Muscle layer of duodenum (tissue), 2 donors: ENCODE measurements at regions not wholly inside any gene's neighbourhood (a gene's known extent, or its start where the extent isn't known, plus 50 kb on each side); places are given as distances from the start of the nearest gene placed in this dataset.

Experiments
- H3K27ac ChIP-seq: one replicate; pipeline ENCODE4 v1.7.0; 2013; ENCODE audit warnings: mild to moderate bottlenecking, low read length
- H3K27me3 ChIP-seq: one replicate; pipeline ENCODE4 v1.7.0; 2013; ENCODE audit warnings: low read depth, mild to moderate bottlenecking, control low read depth, low read length
- H3K36me3 ChIP-seq, 2 donors: one replicate each; pipeline ENCODE4 v1.7.0; 2013; ENCODE audit warnings: low read length in 2 of 2, control low read depth in 1 of 2, mild to moderate bottlenecking in 1 of 2; ENCODE audit not compliant: insufficient read depth in 2 of 2, control insufficient read depth in 1 of 2
- H3K4me1 ChIP-seq, 2 donors: one replicate each; pipeline ENCODE4 v1.7.0; 2013; ENCODE audit warnings: low read length in 2 of 2, mild to moderate bottlenecking in 2 of 2, control low read depth in 1 of 2, moderate library complexity in 1 of 2; ENCODE audit not compliant: insufficient read depth in 2 of 2, control insufficient read depth in 1 of 2
- H3K4me3 ChIP-seq, 2 donors: one replicate each; pipeline ENCODE4 v1.7.0; 2013; ENCODE audit warnings: low read length in 2 of 2, low read depth in 1 of 2, mild to moderate bottlenecking in 1 of 2
- H3K9me3 ChIP-seq, 2 donors: one replicate each; pipeline ENCODE4 v1.7.0; 2013; ENCODE audit warnings: low read length in 2 of 2, control low read depth in 1 of 2, mild to moderate bottlenecking in 1 of 2; ENCODE audit not compliant: control insufficient read depth in 1 of 2
- donor health status: healthy.

- Histone ChIP-seq H3K4me3 (no peak overlapping the region), H3K27ac (no peak overlapping the region), H3K9me3 (peaks cover 0 to 4% of the 10 kb centered on the region in 2 donors), H3K4me1 (no peaks in the 10 kb centered on the region), H3K27me3 (no peaks in the 10 kb centered on the region), H3K36me3 (no peaks in the 10 kb centered on the region)
Observed at GRCh38 chr3:165476399-165477060, 280.3 kb upstream of the SLITRK3 start.

DNA sequence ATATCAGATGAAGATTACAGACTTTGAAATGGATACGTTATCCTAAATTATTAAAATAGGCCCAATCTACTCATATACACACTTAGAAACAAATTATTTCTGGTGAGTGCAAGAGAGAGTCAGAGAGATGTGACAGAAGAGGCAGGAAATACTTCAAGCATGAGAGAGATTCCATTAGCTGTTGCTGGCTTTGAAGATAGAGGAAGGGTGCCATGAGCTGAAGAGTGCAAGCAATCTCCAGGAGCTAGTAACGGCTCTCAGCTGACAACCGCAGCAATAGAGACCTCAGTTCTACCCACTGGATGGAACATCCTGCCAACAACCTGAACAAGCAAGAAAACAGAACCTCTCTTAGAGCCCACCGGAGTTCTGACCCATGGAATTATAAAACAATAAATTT is 270.7 kb upstream of the SLITRK3 start:
- H3K9me3 ChIP-seq: peaks cover 0 to 7% of the 10 kb centered on the region in 2 donors
- H3K4me1 ChIP-seq: peaks cover 0 to 3% of the 10 kb centered on the region in 2 donors
- H3K36me3 ChIP-seq: no peaks in the 10 kb centered on the region
- H3K27ac ChIP-seq: no peak overlapping the region
- H3K27me3 ChIP-seq: no peaks in the 10 kb centered on the region
- H3K4me3 ChIP-seq: no peak overlapping the region

GRCh38 chr3:165464736-165465135 is 268.6 kb upstream of the SLITRK3 start:
- no peaks in the 10 kb centered on the region for H3K36me3 ChIP-seq
- peaks cover 0 to 3% of the 10 kb centered on the region in 2 donors for H3K4me1 ChIP-seq
- no peaks in the 10 kb centered on the region for H3K27me3 ChIP-seq
- no peak overlapping the region for H3K4me3 ChIP-seq
- no peak overlapping the region for H3K27ac ChIP-seq
- H3K9me3 ChIP-seq: no peaks in the 10 kb centered on the region

DNA sequence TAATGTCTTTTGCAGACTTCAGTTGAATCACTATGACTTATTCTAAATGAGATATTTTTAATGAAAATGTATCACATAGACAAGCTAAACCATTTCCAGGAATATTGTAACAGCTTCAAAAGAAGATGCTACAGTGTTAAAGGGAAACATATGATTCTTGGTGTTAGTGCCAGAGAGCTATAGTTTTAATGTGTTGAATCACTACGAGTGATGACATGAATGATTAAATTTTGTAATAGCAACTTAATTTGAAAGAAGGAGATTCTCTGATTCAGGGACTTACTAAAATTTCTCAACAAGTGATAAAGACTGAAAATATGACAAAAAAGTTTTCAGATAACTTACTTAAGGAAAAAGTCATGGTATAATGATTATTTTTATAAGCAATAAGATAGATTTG is 267.3 kb upstream of the SLITRK3 start:
- no peak overlapping the region for H3K4me3 ChIP-seq
- no peaks in the 10 kb centered on the region for H3K36me3 ChIP-seq
- H3K9me3 ChIP-seq: no peaks in the 10 kb centered on the region
- H3K27ac ChIP-seq: no peak overlapping the region
- H3K27me3 ChIP-seq: no peaks in the 10 kb centered on the region
- peaks cover 0 to 3% of the 10 kb centered on the region in 2 donors for H3K4me1 ChIP-seq

GRCh38 chr3:165462636-165463334 is 266.6 kb upstream of the SLITRK3 start:
- no peak overlapping the region for H3K4me3 ChIP-seq
- H3K36me3 ChIP-seq: no peaks in the 10 kb centered on the region
- H3K27ac ChIP-seq: no peak overlapping the region
- no peaks in the 10 kb centered on the region for H3K27me3 ChIP-seq
- peaks cover 0 to 3% of the 10 kb centered on the region in 2 donors for H3K4me1 ChIP-seq
- no peaks in the 10 kb centered on the region for H3K9me3 ChIP-seq

DNA sequence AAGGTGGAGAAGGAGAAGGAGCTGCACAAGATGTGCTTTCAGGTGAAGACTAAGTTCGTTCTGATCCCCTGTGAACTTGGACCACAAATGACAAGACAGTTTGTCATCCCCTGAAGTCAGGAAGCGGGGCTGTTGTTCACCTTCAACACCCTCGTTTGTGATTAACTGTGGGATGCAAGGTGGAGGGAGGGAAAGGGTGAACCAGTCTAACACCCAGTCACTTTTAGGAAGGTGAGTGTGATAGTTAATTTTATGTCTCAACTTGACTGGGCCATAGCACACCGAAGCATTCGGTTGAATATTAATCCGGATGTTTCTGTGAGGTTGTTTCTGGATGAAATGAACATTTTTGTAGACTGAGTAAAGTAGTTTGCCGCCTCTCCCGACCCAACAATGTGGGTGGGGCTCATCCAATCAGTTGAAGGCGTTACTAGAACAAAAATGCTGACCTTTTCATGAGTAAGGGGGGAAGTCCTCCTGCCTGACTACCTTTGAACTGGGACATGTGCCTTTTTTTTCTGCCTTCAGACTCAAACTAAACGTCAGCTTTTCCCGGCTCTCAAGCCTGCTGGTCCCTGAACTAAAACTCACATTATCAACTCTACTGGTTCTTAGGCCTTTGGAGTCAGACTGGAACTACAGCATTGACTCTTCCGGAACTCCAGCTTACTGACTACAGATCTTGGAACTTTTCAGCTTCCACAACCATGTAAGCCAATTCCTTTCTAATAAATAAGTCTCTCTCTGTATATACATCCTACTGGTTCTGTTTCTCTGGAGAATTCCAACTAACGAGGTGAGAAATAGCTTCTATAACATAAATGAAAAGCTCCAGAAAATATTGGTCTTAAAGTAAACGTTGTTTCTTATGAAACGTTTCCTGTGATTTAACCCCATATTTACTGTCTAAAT is 264.0 kb upstream of the SLITRK3 start:
- no peak overlapping the region for H3K27ac ChIP-seq
- no peaks in the 10 kb centered on the region for H3K36me3 ChIP-seq
- no peak overlapping the region for H3K4me3 ChIP-seq
- no peaks in the 10 kb centered on the region for H3K9me3 ChIP-seq
- no peaks in the 10 kb centered on the region for H3K27me3 ChIP-seq
- H3K4me1 ChIP-seq: peaks cover 0 to 3% of the 10 kb centered on the region in 2 donors

DNA sequence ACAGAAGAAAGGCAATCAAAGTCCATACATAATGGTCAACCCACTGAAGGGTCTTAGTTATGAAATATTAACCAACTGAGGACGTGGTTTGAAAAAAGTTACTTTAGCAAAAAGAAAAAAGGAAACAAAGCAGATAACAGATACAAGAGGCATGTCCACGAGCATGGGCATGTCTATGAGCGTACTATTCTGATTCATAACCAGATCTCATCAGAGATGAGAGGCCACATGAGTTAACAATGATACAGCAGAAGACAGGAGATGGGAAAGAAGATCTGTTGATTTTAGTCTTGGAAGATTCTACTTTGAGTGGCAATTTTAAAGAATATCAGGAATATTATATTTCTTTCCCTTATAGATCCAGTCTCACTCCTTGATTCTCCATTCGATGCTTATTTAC is 262.9 kb upstream of the SLITRK3 start:
- H3K4me3 ChIP-seq: no peak overlapping the region
- H3K36me3 ChIP-seq: no peaks in the 10 kb centered on the region
- H3K9me3 ChIP-seq: peaks cover 0 to 9% of the 10 kb centered on the region in 2 donors
- no peaks in the 10 kb centered on the region for H3K27me3 ChIP-seq
- H3K4me1 ChIP-seq: peaks cover 0 to 3% of the 10 kb centered on the region in 2 donors
- H3K27ac ChIP-seq: no peak overlapping the region

- Histone ChIP-seq H3K27me3 (no peaks in the 10 kb centered on the region), H3K9me3 (peaks cover 0 to 9% of the 10 kb centered on the region in 2 donors), H3K4me1 (no peaks in the 10 kb centered on the region), H3K27ac (no peak overlapping the region), H3K36me3 (no peaks in the 10 kb centered on the region), H3K4me3 (no peak overlapping the region)
Observed at GRCh38 chr3:165457096-165457495, 260.9 kb upstream of the SLITRK3 start.

DNA sequence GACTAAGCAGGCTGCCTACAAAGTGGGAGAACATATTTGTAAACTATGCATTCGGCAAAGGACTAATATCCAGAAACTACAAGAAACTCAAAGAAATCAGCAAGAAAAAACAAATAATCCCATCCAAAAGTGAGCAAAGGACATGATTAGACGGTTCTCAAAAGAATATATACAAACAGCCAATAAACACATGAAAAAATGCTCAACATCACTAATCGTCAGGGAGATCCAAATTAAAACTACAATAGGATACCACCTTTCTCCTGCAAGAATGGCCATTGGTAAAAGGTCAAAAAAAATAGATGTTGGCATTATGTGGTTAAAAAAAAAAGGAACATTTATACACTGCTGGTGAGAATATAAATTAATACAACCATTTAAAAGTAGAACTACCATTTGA is 259.6 kb upstream of the SLITRK3 start:
- Histone ChIP-seq H3K9me3 (peaks cover 0 to 11% of the 10 kb centered on the region in 2 donors), H3K27me3 (no peaks in the 10 kb centered on the region), H3K36me3 (no peaks in the 10 kb centered on the region), H3K27ac (no peak overlapping the region), H3K4me3 (no peak overlapping the region), H3K4me1 (no peaks in the 10 kb centered on the region)

GRCh38 chr3:165455360-165455759 is 259.2 kb upstream of the SLITRK3 start:
- no peaks in the 10 kb centered on the region for H3K4me1 ChIP-seq
- peaks cover 0 to 11% of the 10 kb centered on the region in 2 donors for H3K9me3 ChIP-seq

GRCh38 chr3:165451371-165452070 is 255.3 kb upstream of the SLITRK3 start:
- H3K9me3 ChIP-seq: peaks cover 0 to 11% of the 10 kb centered on the region in 2 donors
- H3K27ac ChIP-seq: no peak overlapping the region
- no peaks in the 10 kb centered on the region for H3K4me1 ChIP-seq
- no peak overlapping the region for H3K4me3 ChIP-seq
- no peaks in the 10 kb centered on the region for H3K27me3 ChIP-seq
- H3K36me3 ChIP-seq: no peaks in the 10 kb centered on the region

More at GRCh38 chr3:165455360-165455759, 259.2 kb upstream of the SLITRK3 start:
- Histone ChIP-seq H3K27me3 (no peaks in the 10 kb centered on the region), H3K4me3 (no peak overlapping the region), H3K36me3 (no peaks in the 10 kb centered on the region), H3K27ac (no peak overlapping the region)
